Lower leg skin (tissue), 4 donors: ENCODE measurements at regions not wholly inside any gene's neighbourhood (a gene's known extent, or its start where the extent isn't known, plus 50 kb on each side); places are given as distances from the start of the nearest gene placed in this dataset.

Experiments used
- DNase-seq, 2 donors: peaks; one replicate each; pipeline ENCODE4 v3.0.0-alpha.2; 2019; ENCODE audit warnings: low spot score in 2 of 2
- H3K4me3 ChIP-seq: fragments of 200-600 bp; sonication (generic); 2 replicates; pipeline ENCODE4 v1.5.1; 2017; ENCODE audit warnings: mild to moderate bottlenecking, low read depth; ENCODE audit not compliant: poor library complexity, severe bottlenecking
- CTCF ChIP-seq, 3 donors: fragments of 450-650 bp; IDR thresholded peaks; one replicate each; pipeline ENCODE4 v1.5.1; 2016; ENCODE audit warnings: antibody characterized with exemption in 3 of 3, mild to moderate bottlenecking in 3 of 3, moderate library complexity in 2 of 3
- POLR2A ChIP-seq, 2 donors: fragments of 450-650 bp; IDR thresholded peaks; one replicate each; pipeline ENCODE4 v1.6.1; 2016 to 2017; ENCODE audit warnings: antibody characterized with exemption in 2 of 2, mild to moderate bottlenecking in 1 of 2, moderate library complexity in 1 of 2
- WGBS, 2 donors: methylation state at CpG; one replicate each; pipeline ENCODE4 v1.1.5; 2018; 5-methylcytosine and 5-hydroxymethylcytosine counted together
- intact Hi-C: fragments of 100-400 bp; cut with DNase I; formaldehyde crosslinking; loops from one replicate; pipeline ENCODE4 v1.15.0; 2023; ENCODE audit warnings: low total_unique reads

GRCh38 chr2:145829931-145830330, 1310.0 kb upstream of the ZEB2 start:
- TF ChIP-seq CTCF (IDR thresholded peaks at IDR 0.05), result no peak
- no peak for TF ChIP-seq POLR2A (IDR thresholded peaks at IDR 0.05)
- H3K4me3 ChIP-seq, result no peak overlapping the region
- intact Hi-C loops, result no loop called here
- DNase-seq, result no peak

GRCh38 chr2:145827235-145827634, 1307.3 kb upstream of the ZEB2 start:
- TF ChIP-seq POLR2A (IDR thresholded peaks at IDR 0.05) (no peak), CTCF (IDR thresholded peaks at IDR 0.05) (no peak)
- 87 to 92% methylated on average over 2 of the region's 2 CpGs for WGBS, 2 donors
- no peak for DNase-seq
- H3K4me3 ChIP-seq, result no peak overlapping the region
- intact Hi-C loops, result no loop called here

- intact Hi-C loops, result no loop called here
- no peak overlapping the region for H3K4me3 ChIP-seq
- WGBS, 2 donors, result 88 to 89% methylated on average over 3 of the region's 3 CpGs
- no peak for DNase-seq
- TF ChIP-seq POLR2A (IDR thresholded peaks at IDR 0.05), result no peak
- no peak for TF ChIP-seq CTCF (IDR thresholded peaks at IDR 0.05)
Measured at GRCh38 chr2:145824384-145824783, 1304.5 kb upstream of the ZEB2 start.

- intact Hi-C loops, result no loop called here
- 61 to 67% methylated on average over 2 of the region's 2 CpGs for WGBS, 2 donors
- no peak for DNase-seq
- TF ChIP-seq POLR2A (IDR thresholded peaks at IDR 0.05) (no peak), CTCF (IDR thresholded peaks at IDR 0.05) (no peak)
- no peak overlapping the region for H3K4me3 ChIP-seq
Measured at GRCh38 chr2:145822892-145823534, 1303.1 kb upstream of the ZEB2 start.

- intact Hi-C loops, result no loop called here
- TF ChIP-seq CTCF (IDR thresholded peaks at IDR 0.05), result no peak
- TF ChIP-seq POLR2A (IDR thresholded peaks at IDR 0.05), result no peak
Measured at GRCh38 chr2:145820651-145821050, 1300.7 kb upstream of the ZEB2 start.

GRCh38 chr2:145818890-145819504, 1299.1 kb upstream of the ZEB2 start:
- no peak for DNase-seq
- TF ChIP-seq POLR2A (IDR thresholded peaks at IDR 0.05), result no peak
- no peak for TF ChIP-seq CTCF (IDR thresholded peaks at IDR 0.05)
- intact Hi-C loops, result no loop called here
- H3K4me3 ChIP-seq, result no peak overlapping the region

More at GRCh38 chr2:145820651-145821050, 1300.7 kb upstream of the ZEB2 start:
- H3K4me3 ChIP-seq, result no peak overlapping the region
- DNase-seq, result no peak
